ENCODE measurements at regions not wholly inside any gene's neighbourhood (a gene's known extent, or its start where the extent isn't known, plus 50 kb on each side); places are given as distances from the start of the nearest gene placed in this dataset.

DNA sequence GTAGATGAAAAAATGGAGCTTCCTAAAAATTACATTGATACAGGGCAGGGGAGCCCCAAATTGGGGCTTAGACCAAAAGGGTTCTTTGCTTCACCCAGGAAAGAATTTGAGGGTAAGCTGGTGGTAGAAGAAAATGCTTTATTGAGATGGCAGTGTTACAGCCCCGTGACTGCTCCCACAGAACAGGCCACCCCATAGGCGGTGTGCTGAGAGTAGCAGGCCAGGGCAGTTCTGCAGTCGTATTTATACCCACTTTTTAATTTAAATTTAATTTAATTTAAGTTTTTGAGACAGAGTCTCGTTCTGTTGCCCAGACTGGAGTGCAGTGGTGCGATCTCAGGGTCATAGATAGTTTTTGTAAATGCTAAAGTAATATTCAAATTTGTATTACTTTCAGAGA is 265.0 kb downstream of the CDH26 start:
- H3K4me3 ChIP-seq (ENCODE audit: low read depth, low read length), result no peak overlapping the region
- TF ChIP-seq, protein P1, sequence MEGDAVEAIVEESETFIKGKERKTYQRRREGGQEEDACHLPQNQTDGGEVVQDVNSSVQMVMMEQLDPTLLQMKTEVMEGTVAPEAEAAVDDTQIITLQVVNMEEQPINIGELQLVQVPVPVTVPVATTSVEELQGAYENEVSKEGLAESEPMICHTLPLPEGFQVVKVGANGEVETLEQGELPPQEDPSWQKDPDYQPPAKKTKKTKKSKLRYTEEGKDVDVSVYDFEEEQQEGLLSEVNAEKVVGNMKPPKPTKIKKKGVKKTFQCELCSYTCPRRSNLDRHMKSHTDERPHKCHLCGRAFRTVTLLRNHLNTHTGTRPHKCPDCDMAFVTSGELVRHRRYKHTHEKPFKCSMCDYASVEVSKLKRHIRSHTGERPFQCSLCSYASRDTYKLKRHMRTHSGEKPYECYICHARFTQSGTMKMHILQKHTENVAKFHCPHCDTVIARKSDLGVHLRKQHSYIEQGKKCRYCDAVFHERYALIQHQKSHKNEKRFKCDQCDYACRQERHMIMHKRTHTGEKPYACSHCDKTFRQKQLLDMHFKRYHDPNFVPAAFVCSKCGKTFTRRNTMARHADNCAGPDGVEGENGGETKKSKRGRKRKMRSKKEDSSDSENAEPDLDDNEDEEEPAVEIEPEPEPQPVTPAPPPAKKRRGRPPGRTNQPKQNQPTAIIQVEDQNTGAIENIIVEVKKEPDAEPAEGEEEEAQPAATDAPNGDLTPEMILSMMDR (conservative IDR thresholded peaks at IDR 0.05; ENCODE audit: low read depth, low read length), result no peak

DNA sequence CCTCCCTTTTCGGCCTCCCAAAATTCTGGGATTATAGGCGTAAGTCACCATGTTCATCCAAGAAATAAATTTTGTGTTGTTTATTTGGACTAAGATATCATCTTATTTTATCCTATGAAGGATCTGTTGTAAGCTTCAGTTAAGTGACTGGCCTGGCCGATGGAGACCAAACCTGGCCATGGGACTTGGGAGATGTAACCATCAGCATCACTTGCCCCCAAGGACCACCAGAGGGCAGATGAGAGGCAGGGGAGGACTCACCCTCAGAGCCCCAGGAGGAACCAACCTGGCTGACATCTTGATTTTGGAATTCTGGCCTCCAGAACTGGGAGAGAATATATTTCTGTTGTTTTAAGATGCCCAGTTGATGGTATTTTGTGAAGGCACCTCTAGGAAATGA is 266.7 kb downstream of the CDH26 start:
- DNase-seq (ENCODE audit: low read depth), result no peak
- TF ChIP-seq, protein P1 (conservative IDR thresholded peaks at IDR 0.05; ENCODE audit: low read depth, low read length), result peak; percentile 65
- no peak overlapping the region for H3K4me3 ChIP-seq (ENCODE audit: low read depth, low read length)

More for the DNA sequence above, 265.0 kb downstream of the CDH26 start:
- DNase-seq (ENCODE audit: low read depth), result no peak

DNA sequence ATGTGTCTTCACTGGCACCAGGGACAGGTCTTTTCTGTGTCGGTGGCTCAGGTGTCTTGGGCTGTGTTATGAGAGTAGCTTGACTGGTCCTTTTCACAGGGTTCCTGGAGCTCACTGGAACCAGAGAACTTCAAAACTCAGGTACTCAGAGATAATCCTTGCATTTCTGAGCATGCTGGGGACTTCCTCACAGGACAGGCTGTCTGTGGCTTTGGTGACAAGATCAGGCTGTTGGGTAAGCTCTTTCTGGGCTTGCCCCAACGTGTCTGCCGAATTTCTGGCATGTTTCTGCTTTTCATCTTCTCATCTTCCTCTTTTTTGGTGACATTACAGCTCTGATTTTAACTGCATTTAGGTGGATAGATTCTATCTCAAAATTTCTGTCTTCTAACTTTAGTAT is 270.0 kb downstream of the CDH26 start:
- TF ChIP-seq, protein P1 (conservative IDR thresholded peaks at IDR 0.05; ENCODE audit: low read depth, low read length), result no peak
- DNase-seq (ENCODE audit: low read depth), result no peak
- no peak overlapping the region for H3K4me3 ChIP-seq (ENCODE audit: low read depth, low read length)

DNA sequence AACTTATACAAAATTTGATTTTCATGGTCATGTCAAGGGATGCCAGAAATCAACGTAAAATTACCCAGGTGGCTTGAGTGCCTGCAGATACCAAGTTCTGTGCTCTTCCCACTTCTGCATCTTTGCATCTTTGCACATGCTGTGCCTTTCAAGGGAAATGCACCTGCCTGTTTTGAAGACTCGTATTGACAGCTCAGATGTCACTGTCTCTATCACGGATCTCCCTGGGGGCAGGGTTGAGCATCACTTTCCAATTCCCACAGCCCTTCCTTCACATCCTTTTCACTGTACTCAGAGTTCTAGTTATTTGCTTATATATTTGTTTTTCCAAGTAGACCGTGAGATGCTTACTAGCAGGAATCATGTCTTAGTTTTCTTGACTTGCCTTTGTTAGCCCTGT is 274.2 kb downstream of the CDH26 start:
- H3K4me3 ChIP-seq (ENCODE audit: low read depth, low read length), result no peak overlapping the region
- TF ChIP-seq, protein P1 (conservative IDR thresholded peaks at IDR 0.05; ENCODE audit: low read depth, low read length), result no peak
- DNase-seq (ENCODE audit: low read depth), result no peak

DNA sequence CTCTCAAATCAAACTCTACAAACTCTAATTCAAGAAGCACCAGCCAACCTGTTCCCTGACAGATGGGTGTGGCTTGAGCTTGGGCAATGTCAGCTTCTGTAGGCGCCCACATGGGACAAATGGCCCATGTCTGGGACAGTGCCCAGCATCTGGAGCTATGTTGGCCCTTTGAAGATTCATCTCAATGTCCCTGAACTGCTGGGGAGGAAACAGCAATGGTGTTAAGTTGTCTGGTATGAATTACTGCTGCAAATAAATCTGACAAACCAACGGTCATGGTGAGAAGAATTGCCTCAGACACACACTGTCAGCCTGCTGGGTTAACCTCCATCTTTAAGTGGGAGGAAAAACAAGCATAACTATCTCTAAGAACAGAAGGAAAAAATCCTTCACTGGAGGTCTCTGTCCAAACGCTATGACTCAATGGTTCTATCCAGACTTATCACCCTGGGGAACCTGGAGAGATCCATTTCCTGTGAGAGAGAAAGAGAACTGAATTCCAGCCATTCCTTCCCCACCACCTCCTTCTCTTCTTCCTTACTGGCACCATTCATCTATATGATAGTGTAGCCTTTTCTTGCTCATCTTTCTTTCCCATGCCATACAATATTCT is 274.9 kb downstream of the CDH26 start:
- H3K4me3 ChIP-seq (ENCODE audit: low read depth, low read length), result no peak overlapping the region
- no peak for DNase-seq (ENCODE audit: low read depth)
- TF ChIP-seq, protein P1 (conservative IDR thresholded peaks at IDR 0.05; ENCODE audit: low read depth, low read length), result no peak

DNA sequence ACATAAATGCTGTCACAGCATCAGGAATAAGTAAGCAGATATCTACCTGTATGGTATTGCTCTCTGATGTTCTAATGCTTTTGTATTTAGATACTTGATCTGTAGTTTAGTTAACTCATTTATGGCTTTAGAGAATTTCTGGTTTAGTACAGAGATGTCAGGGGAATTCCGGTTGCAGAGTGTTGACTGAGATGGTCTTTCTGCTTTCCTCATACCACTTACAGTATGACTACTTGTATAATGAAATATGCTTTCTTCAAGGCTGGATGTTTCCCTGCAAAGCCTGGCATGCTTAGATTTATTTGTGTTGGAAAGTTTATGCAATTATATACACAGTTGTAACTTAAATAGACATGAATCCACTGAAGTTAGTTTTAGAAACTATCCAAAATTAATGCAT is 278.4 kb downstream of the CDH26 start:
- no peak for DNase-seq (ENCODE audit: low read depth)
- TF ChIP-seq, protein P1 (conservative IDR thresholded peaks at IDR 0.05; ENCODE audit: low read depth, low read length), result no peak
- H3K4me3 ChIP-seq (ENCODE audit: low read depth, low read length), result no peak overlapping the region

DNA sequence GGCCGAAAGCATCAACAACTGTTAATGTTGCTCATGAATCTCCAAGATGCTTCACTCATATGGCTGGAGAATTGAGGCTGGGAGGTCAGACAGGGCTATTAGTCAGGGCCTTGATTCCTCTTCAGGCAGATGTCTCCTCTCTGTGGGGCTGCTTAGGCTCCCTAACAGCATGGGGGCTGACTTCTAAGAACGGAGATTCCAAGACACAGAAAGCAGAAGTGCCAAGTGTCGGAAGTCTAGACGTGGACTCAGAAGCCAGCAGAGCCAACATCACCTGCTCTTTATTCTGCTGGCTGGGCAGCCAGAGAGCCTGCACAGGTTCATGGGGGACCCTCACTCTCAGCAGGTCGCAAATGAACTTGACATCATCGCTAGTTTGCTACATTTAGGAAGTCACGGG is 279.8 kb downstream of the CDH26 start:
- no peak for DNase-seq (ENCODE audit: low read depth)
- TF ChIP-seq, protein P1 (conservative IDR thresholded peaks at IDR 0.05; ENCODE audit: low read depth, low read length), result no peak
- no peak overlapping the region for H3K4me3 ChIP-seq (ENCODE audit: low read depth, low read length)
